GM23338 (cell line): ENCODE measurements at regions not wholly inside any gene's neighbourhood (a gene's known extent, or its start where the extent isn't known, plus 50 kb on each side); places are given as distances from the start of the nearest gene placed in this dataset.
A peak's percentile ranks its signal among the peaks of the same experiment; 100 is the strongest.
"Not testable (repeated sequence)": the region's sequence is repeated elsewhere in the genome, so short reads cannot be mapped to it uniquely, and the experiment has no call there.

Experiments used
- ATAC-seq: fragments of 200-7000 bp; cut with Tn5 transposase; 3 replicates; pipeline ENCODE4 v1.9.1; 2020
- DNase-seq: peaks from one replicate; pipeline ENCODE4 v3.0.0-alpha.2; 2015; ENCODE audit warnings: low spot score
- H2AFZ ChIP-seq: fragments of 200-600 bp; sonication (generic); 2 replicates; pipeline ENCODE4 v1.8.0; 2016; ENCODE audit warnings: antibody characterized with exemption, mild to moderate bottlenecking, moderate library complexity
- H3F3A ChIP-seq: fragments of 200-600 bp; sonication (generic); replicated peaks from 2 replicates; pipeline ENCODE4 v1.8.0; 2017; ENCODE audit warnings: antibody characterized with exemption, mixed run types, low read depth
- H3K27ac ChIP-seq: fragments of 200-600 bp; sonication (generic); 2 replicates; pipeline ENCODE4 v1.6.1; 2016; ENCODE audit warnings: low read depth
- H3K27me3 ChIP-seq: fragments of 200-600 bp; sonication (generic); 2 replicates; pipeline ENCODE4 v1.8.0; 2016; ENCODE audit warnings: mild to moderate bottlenecking, mixed run types, moderate library complexity; ENCODE audit not compliant: insufficient read depth
- H3K36me3 ChIP-seq: fragments of 200-600 bp; sonication (generic); 2 replicates; pipeline ENCODE4 v1.8.0; 2016; ENCODE audit warnings: mild to moderate bottlenecking; ENCODE audit not compliant: insufficient read depth
- H3K4me1 ChIP-seq: fragments of 200-600 bp; sonication (generic); 2 replicates; pipeline ENCODE4 v1.8.0; 2016; ENCODE audit warnings: mild to moderate bottlenecking, moderate library complexity; ENCODE audit not compliant: insufficient read depth
- H3K4me2 ChIP-seq: fragments of 200-600 bp; sonication (generic); 2 replicates; pipeline ENCODE4 v1.7.1; 2017; ENCODE audit warnings: mixed run types
- H3K4me3 ChIP-seq: fragments of 200-600 bp; sonication (generic); 2 replicates; pipeline ENCODE4 v1.6.1; 2016; ENCODE audit warnings: mixed run types
- H3K79me2 ChIP-seq: fragments of 200-600 bp; sonication (generic); replicated peaks from 2 replicates; pipeline ENCODE4 v1.8.0; 2017; ENCODE audit warnings: mild to moderate bottlenecking; ENCODE audit not compliant: insufficient read depth
- H3K9me2 ChIP-seq: fragments of 200-600 bp; sonication (generic); 2 replicates; pipeline ENCODE4 v1.8.0; 2017; ENCODE audit not compliant: insufficient read depth
- H4K20me1 ChIP-seq: fragments of 200-600 bp; sonication (generic); replicated peaks from 2 replicates; pipeline ENCODE4 v1.8.0; 2017; ENCODE audit warnings: mild to moderate bottlenecking; ENCODE audit not compliant: insufficient read depth
- H3K27ac Mint-ChIP-seq: 2 replicates; pipeline ENCODE4 v1.8.0; 2020; ENCODE audit warnings: inconsistent platforms, mild to moderate bottlenecking, moderate library complexity, mixed read lengths
- H3K27me3 Mint-ChIP-seq: 3 replicates; pipeline ENCODE4 v1.8.0; 2022; ENCODE audit warnings: low read depth, mild to moderate bottlenecking, moderate library complexity, mixed read lengths, inconsistent platforms; ENCODE audit not compliant: insufficient read depth, poor library complexity
- H3K36me3 Mint-ChIP-seq: 3 replicates; pipeline ENCODE4 v1.8.0; 2021; ENCODE audit warnings: low read depth, mild to moderate bottlenecking, inconsistent platforms, moderate library complexity, mixed read lengths
- H3K4me1 Mint-ChIP-seq: 3 replicates; pipeline ENCODE4 v1.8.0; 2020; ENCODE audit warnings: mild to moderate bottlenecking, inconsistent platforms, mixed read lengths
- H3K4me3 Mint-ChIP-seq: 3 replicates; pipeline ENCODE4 v1.8.0; 2021; ENCODE audit warnings: moderate library complexity, mild to moderate bottlenecking, inconsistent platforms, mixed read lengths
- H3K9me3 Mint-ChIP-seq: 3 replicates; pipeline ENCODE4 v1.8.0; 2020; ENCODE audit warnings: moderate library complexity, mild to moderate bottlenecking, inconsistent platforms, mixed read lengths
- CREB1 ChIP-seq: fragments of 250-450 bp; sonication (Bioruptor Pico); IDR thresholded peaks from 2 replicates; pipeline ENCODE4 v1.5.0; 2020; ENCODE audit warnings: low read depth, mild to moderate bottlenecking, moderate library complexity
- CTCF ChIP-seq, 2 experiments: fragments of 200-600 bp in 1 of 2; sonication (generic) in 1 of 2; conservative IDR thresholded peaks; 2 replicates each; pipeline versions ENCODE4 v1.5.1 to v1.6.1; 2016 to 2017; ENCODE audit warnings: antibody characterized with exemption in 2 of 2, low read depth in 2 of 2, mild to moderate bottlenecking in 2 of 2, moderate library complexity in 1 of 2
- EZH2 ChIP-seq: fragments of 200-600 bp; sonication (generic); IDR thresholded peaks from one replicate; pipeline ENCODE4 v1.8.0; 2017; ENCODE audit warnings: antibody characterized with exemption, mild to moderate bottlenecking, low read depth; ENCODE audit not compliant: unreplicated experiment
- JUNB ChIP-seq: IDR thresholded peaks from one replicate; pipeline ENCODE4 v1.6.1; 2016; ENCODE audit warnings: antibody characterized with exemption; ENCODE audit not compliant: unreplicated experiment
- ZNF114 ChIP-seq: fragments of 250-450 bp; sonication (Bioruptor Pico); IDR thresholded peaks from 2 replicates; pipeline ENCODE4 v1.5.0; 2020; ENCODE audit warnings: mild to moderate bottlenecking, moderate library complexity
- ZNF462 ChIP-seq: fragments of 250-450 bp; sonication (Bioruptor Pico); IDR thresholded peaks from 2 replicates; pipeline ENCODE4 v1.5.0; 2020; ENCODE audit warnings: mild to moderate bottlenecking, moderate library complexity

GRCh38 chr1:192516776-192517297 lies 58.7 kb upstream of the RGS1 start:
- H3K9me2 ChIP-seq = no peaks in the 10 kb centered on the region
- H3F3A ChIP-seq = no peaks in the 10 kb centered on the region
- no peaks in the 10 kb centered on the region for H3K4me1 ChIP-seq
- Mint-ChIP-seq H3K4me3 (no peak overlapping the region), H3K4me1 (peaks cover 11% of the 10 kb centered on the region), H3K27me3 (no peaks in the 10 kb centered on the region), H3K27ac (no peak overlapping the region; the same call in 1 of the 2 replicates), H3K36me3 (no peaks in the 10 kb centered on the region), H3K9me3 (no peaks in the 10 kb centered on the region)
- H3K4me2 ChIP-seq = no peak overlapping the region
- H3K27ac ChIP-seq = no peak overlapping the region
- no peaks in the 10 kb centered on the region for H3K27me3 ChIP-seq
- no peak overlapping the region for H3K4me3 ChIP-seq
- no peaks in the 10 kb centered on the region for H3K36me3 ChIP-seq
- H4K20me1 ChIP-seq = no peaks in the 10 kb centered on the region
- ATAC-seq = no peak
- no peak for DNase-seq
- TF ChIP-seq CTCF (conservative IDR thresholded peaks at IDR 0.05; ENCODE audit: low read depth in 2 of 2) = no peak
- TF ChIP-seq EZH2 = no peak
- TF ChIP-seq ZNF462 (CRISPR knock-in tag) = no peak
- no peak for TF ChIP-seq ZNF114 (CRISPR knock-in tag)
- no peak for TF ChIP-seq CREB1
- TF ChIP-seq JUNB = no peak
- no peak overlapping the region for H2AFZ ChIP-seq
- no peaks in the 10 kb centered on the region for H3K79me2 ChIP-seq

- not testable (repeated sequence) for H3K27me3 Mint-ChIP-seq, H3K36me3 Mint-ChIP-seq, H3F3A ChIP-seq, H3K4me3 Mint-ChIP-seq, H4K20me1 ChIP-seq, H3K36me3 ChIP-seq, H3K9me2 ChIP-seq, H3K79me2 ChIP-seq, H3K4me1 ChIP-seq, DNase-seq, H3K9me3 Mint-ChIP-seq, ATAC-seq, H3K27me3 ChIP-seq, H3K27ac ChIP-seq, H3K4me1 Mint-ChIP-seq, H3K4me2 ChIP-seq, H3K4me3 ChIP-seq, H2AFZ ChIP-seq
- peak overlapping the region; percentile 20; the same call in 1 of the 2 replicates for H3K27ac Mint-ChIP-seq
These were observed 57.7 kb upstream of the RGS1 start for GRCh38 chr1:192517716-192518355.
